Brain microvascular endothelial cell (primary cell): ENCODE measurements at regions not wholly inside any gene's neighbourhood (a gene's known extent, or its start where the extent isn't known, plus 50 kb on each side); places are given as distances from the start of the nearest gene placed in this dataset.

Experiments
- DNase-seq: peaks from one replicate; pipeline ENCODE4 v3.0.0-alpha.2; 2020
- H3K27ac ChIP-seq: fragments of 250-450 bp; sonication (Bioruptor Pico); 2 replicates; pipeline ENCODE4 v1.5.1; 2020; ENCODE audit warnings: mild to moderate bottlenecking, moderate library complexity
- H3K27me3 ChIP-seq: fragments of 250-450 bp; sonication (Bioruptor Pico); replicated peaks from 2 replicates; pipeline ENCODE4 v1.5.1; 2020; ENCODE audit warnings: mild to moderate bottlenecking
- H3K36me3 ChIP-seq: fragments of 250-450 bp; sonication (Bioruptor Pico); replicated peaks from 2 replicates; pipeline ENCODE4 v1.5.1; 2020; ENCODE audit warnings: mild to moderate bottlenecking
- H3K4me3 ChIP-seq: 2 replicates; pipeline ENCODE4 v1.5.1; 2011; ENCODE audit warnings: low read depth, mild to moderate bottlenecking, control low read depth, low read length, moderate library complexity
- in situ Hi-C: cut with HindIII; loops from 2 replicates; pipeline ENCODE4 v1.10.0; 2017; ENCODE audit warnings: low sequenced_read_pairs, low pct_ligation_motif_present
- TF ChIP-seq, protein P1 (sequence below): IDR thresholded peaks from 2 replicates; pipeline ENCODE4 v1.5.1; 2011; ENCODE audit warnings: low read depth, mild to moderate bottlenecking, moderate library complexity, low read length, control low read depth, inconsistent platforms; ENCODE audit errors: missing control alignments

DNA sequence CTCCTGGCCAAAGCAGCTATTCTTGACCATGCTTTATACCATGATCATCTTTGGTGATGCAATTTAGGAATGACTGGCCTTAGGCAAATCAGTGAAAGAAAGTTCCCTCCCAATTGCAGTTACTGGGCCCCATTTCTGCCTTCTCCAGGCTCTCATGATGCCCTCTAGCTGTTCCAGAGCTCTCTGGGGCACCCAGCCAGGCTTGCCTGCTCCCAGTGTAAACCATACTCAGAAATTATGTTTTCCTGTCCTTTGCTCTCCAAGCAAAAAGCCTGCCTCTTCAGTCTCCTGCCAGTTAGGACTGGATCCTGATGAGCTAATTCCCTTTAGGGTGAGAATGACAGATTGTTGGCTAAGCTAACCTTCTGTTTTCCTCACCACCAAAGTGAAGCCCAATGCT lies 85.3 kb upstream of the RBPJ start:
- Histone ChIP-seq H3K27ac (no peak overlapping the region), H3K36me3 (no peaks in the 10 kb centered on the region), H3K27me3 (no peaks in the 10 kb centered on the region), H3K4me3 (no peak overlapping the region)
- TF ChIP-seq, protein P1, sequence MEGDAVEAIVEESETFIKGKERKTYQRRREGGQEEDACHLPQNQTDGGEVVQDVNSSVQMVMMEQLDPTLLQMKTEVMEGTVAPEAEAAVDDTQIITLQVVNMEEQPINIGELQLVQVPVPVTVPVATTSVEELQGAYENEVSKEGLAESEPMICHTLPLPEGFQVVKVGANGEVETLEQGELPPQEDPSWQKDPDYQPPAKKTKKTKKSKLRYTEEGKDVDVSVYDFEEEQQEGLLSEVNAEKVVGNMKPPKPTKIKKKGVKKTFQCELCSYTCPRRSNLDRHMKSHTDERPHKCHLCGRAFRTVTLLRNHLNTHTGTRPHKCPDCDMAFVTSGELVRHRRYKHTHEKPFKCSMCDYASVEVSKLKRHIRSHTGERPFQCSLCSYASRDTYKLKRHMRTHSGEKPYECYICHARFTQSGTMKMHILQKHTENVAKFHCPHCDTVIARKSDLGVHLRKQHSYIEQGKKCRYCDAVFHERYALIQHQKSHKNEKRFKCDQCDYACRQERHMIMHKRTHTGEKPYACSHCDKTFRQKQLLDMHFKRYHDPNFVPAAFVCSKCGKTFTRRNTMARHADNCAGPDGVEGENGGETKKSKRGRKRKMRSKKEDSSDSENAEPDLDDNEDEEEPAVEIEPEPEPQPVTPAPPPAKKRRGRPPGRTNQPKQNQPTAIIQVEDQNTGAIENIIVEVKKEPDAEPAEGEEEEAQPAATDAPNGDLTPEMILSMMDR = peak; percentile 20
- DNase-seq = no peak
- in situ Hi-C loops = no loop called here

- no peaks in the 10 kb centered on the region for H3K36me3 ChIP-seq
- no peaks in the 10 kb centered on the region for H3K27me3 ChIP-seq
- H3K4me3 ChIP-seq = no peak overlapping the region
- no peak overlapping the region for H3K27ac ChIP-seq
- in situ Hi-C loops = no loop called here
- TF ChIP-seq, protein P1 = no peak
- no peak for DNase-seq
Measured at GRCh38 chr4:26237916-26238315, 82.9 kb upstream of the RBPJ start.

GRCh38 chr4:26238426-26238777 lies 82.4 kb upstream of the RBPJ start:
- Histone ChIP-seq H3K27me3 (no peaks in the 10 kb centered on the region), H3K27ac (no peak overlapping the region), H3K36me3 (no peaks in the 10 kb centered on the region), H3K4me3 (no peak overlapping the region)
- TF ChIP-seq, protein P1 = no peak
- in situ Hi-C loops = no loop called here
- no peak for DNase-seq

DNA sequence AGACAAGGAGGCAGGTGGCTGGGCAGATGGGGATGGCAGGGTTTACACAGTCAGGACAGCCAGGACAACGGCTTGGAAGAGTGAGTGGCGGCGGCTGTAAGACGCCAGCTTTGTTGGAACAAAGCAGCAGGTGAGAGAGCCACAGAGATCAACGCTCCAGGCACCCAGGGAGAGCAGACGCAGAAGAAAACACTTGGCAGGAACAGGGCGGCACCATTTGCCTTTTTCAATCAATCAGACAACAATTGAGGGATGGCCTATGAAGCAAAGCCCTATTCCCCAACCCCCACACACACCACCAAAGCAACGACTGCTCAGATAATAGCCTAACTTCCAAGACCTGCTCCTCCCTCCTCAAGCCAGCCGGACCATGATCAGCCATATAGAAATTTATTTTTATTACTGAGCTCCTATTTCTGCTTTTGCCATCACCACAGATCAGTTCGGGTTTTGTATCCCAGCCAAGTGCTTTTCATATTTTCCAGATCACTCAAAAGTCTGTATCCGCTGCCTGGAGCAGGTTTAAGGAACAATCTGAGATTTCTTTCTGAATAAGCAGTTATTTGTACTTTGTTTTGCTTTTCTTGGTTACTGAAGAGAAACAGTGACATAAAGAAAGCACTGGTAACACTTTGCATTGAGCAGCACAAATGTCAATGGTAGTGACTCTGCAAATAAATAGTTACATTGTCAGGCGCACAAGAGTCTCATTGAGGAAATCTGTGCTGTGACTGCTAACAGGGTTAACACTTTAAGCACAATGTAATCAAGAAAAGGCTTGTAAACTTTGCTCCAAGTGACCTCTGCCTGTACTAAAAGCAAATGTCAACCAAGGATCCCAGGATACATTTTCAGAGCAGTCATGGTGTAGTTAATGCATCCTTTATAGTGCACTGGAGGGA lies 81.8 kb upstream of the RBPJ start:
- in situ Hi-C loops = no loop called here
- Histone ChIP-seq H3K36me3 (no peaks in the 10 kb centered on the region), H3K27ac (peak overlapping the region; percentile 15), H3K4me3 (peak overlapping the region; percentile 6), H3K27me3 (no peaks in the 10 kb centered on the region)
- TF ChIP-seq, protein P1 = no peak
- DNase-seq = peak; percentile 67

DNA sequence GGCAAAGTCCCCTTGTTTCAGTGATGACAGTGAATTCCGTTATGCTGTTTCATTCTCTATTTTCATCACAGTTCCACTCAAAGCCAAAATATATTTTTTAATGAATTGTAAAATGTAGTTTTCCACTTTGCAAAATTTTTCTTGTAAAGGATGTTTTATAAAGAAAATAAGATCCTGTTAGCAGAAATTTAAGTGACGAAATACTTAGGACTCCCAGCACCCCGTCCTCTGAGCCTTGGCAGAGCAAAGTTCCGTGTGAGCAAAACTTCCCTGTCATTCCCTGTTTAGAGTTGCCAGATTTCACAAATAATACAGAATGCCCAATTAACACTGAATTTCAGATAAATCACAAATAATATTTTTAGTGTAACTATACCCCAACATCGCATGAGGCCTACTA lies 81.0 kb upstream of the RBPJ start:
- H3K36me3 ChIP-seq = no peaks in the 10 kb centered on the region
- in situ Hi-C loops = no loop called here
- TF ChIP-seq, protein P1 = no peak
- H3K27me3 ChIP-seq = no peaks in the 10 kb centered on the region
- DNase-seq = no peak
- H3K27ac ChIP-seq = no peak overlapping the region
- no peak overlapping the region for H3K4me3 ChIP-seq

DNA sequence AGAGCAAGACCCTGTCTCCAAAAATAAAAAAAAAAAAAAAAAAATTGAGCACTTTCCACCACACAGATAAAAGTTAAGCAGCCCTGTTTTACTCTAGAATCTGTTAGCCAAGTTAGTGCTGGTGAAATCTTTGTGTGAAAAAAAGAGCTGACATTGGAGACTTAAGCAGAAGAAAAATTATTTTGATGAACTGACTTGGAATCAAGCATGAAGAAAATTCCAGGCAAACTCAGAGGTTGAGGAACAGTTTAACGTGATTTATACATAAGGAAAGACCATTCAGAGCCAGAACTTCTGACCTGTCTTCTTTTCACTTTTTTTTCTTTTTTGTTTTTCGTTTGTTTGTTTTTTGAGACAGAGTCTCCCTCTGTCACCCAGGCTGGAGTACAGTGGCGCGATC lies 79.6 kb upstream of the RBPJ start:
- H3K27ac ChIP-seq = no peak overlapping the region
- TF ChIP-seq, protein P1 = no peak
- in situ Hi-C loops = no loop called here
- H3K4me3 ChIP-seq = no peak overlapping the region
- DNase-seq = no peak
- no peaks in the 10 kb centered on the region for H3K27me3 ChIP-seq
- H3K36me3 ChIP-seq = no peaks in the 10 kb centered on the region
